Fibroblast of lung (primary cell): ENCODE measurements at regions not wholly inside any gene's neighbourhood (a gene's known extent, or its start where the extent isn't known, plus 50 kb on each side); places are given as distances from the start of the nearest gene placed in this dataset.
A peak's percentile ranks its signal among the peaks of the same experiment; 100 is the strongest.

Experiments used
- DNase-seq, 2 donors: peaks; one replicate each; pipeline versions ENCODE4 v3.0.0 to v3.0.0-alpha.2; 2010; ENCODE audit warnings: low read depth in 2 of 2
- H2AFZ ChIP-seq: 2 replicates; pipeline ENCODE4 v1.5.1; 2012; ENCODE audit warnings: low read length, control low read depth, inconsistent platforms
- H3K27ac ChIP-seq: 2 replicates; pipeline ENCODE4 v1.5.1; 2011; ENCODE audit warnings: low read length, control low read depth; ENCODE audit not compliant: insufficient read depth
- H3K27me3 ChIP-seq: 2 replicates; pipeline ENCODE4 v1.5.1; 2011; ENCODE audit warnings: mild to moderate bottlenecking, low read length; ENCODE audit not compliant: control insufficient read depth, insufficient read depth
- H3K36me3 ChIP-seq: 2 replicates; pipeline ENCODE4 v1.5.1; 2011; ENCODE audit warnings: low read length; ENCODE audit not compliant: control insufficient read depth, insufficient read depth
- H3K4me1 ChIP-seq: 2 replicates; pipeline ENCODE4 v1.5.1; 2011; ENCODE audit warnings: low read length; ENCODE audit not compliant: control insufficient read depth, insufficient read depth; ENCODE audit errors: extremely low read depth
- H3K4me2 ChIP-seq: 2 replicates; pipeline ENCODE4 v1.5.1; 2011; ENCODE audit warnings: low read length, control low read depth; ENCODE audit not compliant: insufficient read depth; ENCODE audit errors: extremely low read depth
- H3K4me3 ChIP-seq, 4 experiments: fragments of 200-600 bp in 1 of 4; sonication (generic) in 1 of 4; replicated peaks in 1 of 4; 2 replicates each; pipeline ENCODE4 v1.5.1; 2011 to 2016; ENCODE audit warnings: low read length in 4 of 4, low read depth in 3 of 4, mild to moderate bottlenecking in 3 of 4, control low read depth in 2 of 4, inconsistent platforms in 1 of 4, mixed read lengths in 1 of 4; ENCODE audit not compliant: insufficient read depth in 1 of 4; ENCODE audit errors: control extremely low read depth in 1 of 4
- H3K79me2 ChIP-seq: 2 replicates; pipeline ENCODE4 v1.5.1; 2012; ENCODE audit warnings: mild to moderate bottlenecking, low read length, inconsistent platforms; ENCODE audit not compliant: control insufficient read depth, insufficient read depth
- H3K9ac ChIP-seq: 2 replicates; pipeline ENCODE4 v1.5.1; 2011; ENCODE audit warnings: mild to moderate bottlenecking, low read length, control low read depth; ENCODE audit not compliant: insufficient read depth
- H3K9me3 ChIP-seq: 2 replicates; pipeline ENCODE4 v1.5.1; 2012; ENCODE audit warnings: low read depth, low read length; ENCODE audit not compliant: control insufficient read depth, insufficient read depth
- H4K20me1 ChIP-seq: 2 replicates; pipeline ENCODE4 v1.5.1; 2011; ENCODE audit warnings: low read length; ENCODE audit not compliant: control insufficient read depth, insufficient read depth; ENCODE audit errors: extremely low read depth
- CTCF ChIP-seq, 2 donors: IDR thresholded peaks in 1 of 2; conservative IDR thresholded peaks in 1 of 2; 1 replicate in 1 of 2; 2 replicates in 1 of 2; pipeline ENCODE4 v1.5.1; 2011 to 2012; ENCODE audit warnings: low read length in 2 of 2, control low read depth in 1 of 2, inconsistent platforms in 1 of 2, low read depth in 1 of 2, mild to moderate bottlenecking in 1 of 2
- EZH2 ChIP-seq: IDR thresholded peaks from 2 replicates; pipeline ENCODE4 v1.5.1; 2012; ENCODE audit warnings: low read length, control low read depth, mild to moderate bottlenecking; ENCODE audit errors: missing control alignments

DNA sequence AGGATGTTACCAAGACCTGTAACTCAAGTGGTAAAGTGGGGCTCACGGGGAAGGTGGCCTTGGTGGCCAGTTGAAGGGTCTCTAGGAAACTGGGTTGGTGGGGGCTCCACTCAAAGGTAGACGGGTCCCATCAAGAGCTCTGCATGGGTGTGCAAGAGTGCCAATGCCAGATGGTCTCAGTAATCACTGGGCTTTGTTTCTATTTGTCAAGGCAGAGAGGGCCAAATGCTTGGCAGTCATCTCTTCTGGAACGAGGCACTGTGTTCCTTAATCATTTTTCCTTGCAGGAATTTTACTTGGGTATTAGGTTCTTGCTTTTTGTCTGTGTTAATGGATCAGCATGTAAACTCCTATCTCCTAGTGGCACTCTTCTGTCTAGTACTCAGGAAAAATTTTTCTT, 220.8 kb downstream of the DIRAS2 start:
- no peaks in the 10 kb centered on the region for H3K36me3 ChIP-seq
- H3K4me2 ChIP-seq = no peak overlapping the region
- no peaks in the 10 kb centered on the region for H3K4me1 ChIP-seq
- TF ChIP-seq EZH2 (no peak), CTCF (conservative IDR thresholded peaks at IDR 0.05 in 1 of 2, IDR thresholded peaks at IDR 0.05 in 1 of 2; ENCODE audit: low read depth in 1 of 2, low read length in 2 of 2) (no peak)
- H2AFZ ChIP-seq = no peak overlapping the region
- H3K27me3 ChIP-seq = no peaks in the 10 kb centered on the region
- no peaks in the 10 kb centered on the region for H3K9me3 ChIP-seq
- DNase-seq = no peak
- H3K4me3 ChIP-seq = no peak overlapping the region
- no peaks in the 10 kb centered on the region for H3K79me2 ChIP-seq
- no peak overlapping the region for H3K27ac ChIP-seq
- H3K9ac ChIP-seq = no peak overlapping the region
- H4K20me1 ChIP-seq = no peaks in the 10 kb centered on the region

DNA sequence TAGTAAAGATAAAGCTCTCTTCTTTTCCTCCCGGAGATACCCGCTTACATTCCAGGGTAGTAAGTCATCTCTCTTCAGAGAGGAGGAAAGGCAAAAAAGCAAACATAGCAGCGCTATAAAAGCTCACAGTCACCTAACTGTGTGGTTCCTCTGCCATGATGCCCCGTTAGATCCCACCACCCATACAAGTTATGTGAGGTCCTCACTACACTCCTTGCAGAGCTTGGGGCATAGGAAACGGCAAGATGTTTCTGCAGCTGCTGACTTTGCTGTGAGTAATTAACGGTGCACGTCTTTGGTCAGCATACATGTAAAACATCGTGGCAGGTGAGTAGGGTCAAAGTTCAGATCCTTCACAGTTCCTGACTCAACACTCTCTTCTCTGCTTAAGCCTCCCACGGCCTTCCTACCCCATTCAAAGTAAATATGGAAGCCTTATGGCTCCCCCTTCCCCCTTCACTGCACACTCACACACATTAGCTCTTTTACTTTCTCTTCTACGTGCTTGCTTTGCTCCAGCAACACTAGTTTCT, 218.9 kb downstream of the DIRAS2 start:
- Histone ChIP-seq H3K4me1 (no peaks in the 10 kb centered on the region), H2AFZ (no peak overlapping the region), H3K36me3 (no peaks in the 10 kb centered on the region), H3K9me3 (no peaks in the 10 kb centered on the region), H3K9ac (no peak overlapping the region), H3K79me2 (no peaks in the 10 kb centered on the region), H4K20me1 (no peaks in the 10 kb centered on the region), H3K27ac (no peak overlapping the region), H3K4me3 (no peak overlapping the region), H3K4me2 (no peak overlapping the region), H3K27me3 (no peaks in the 10 kb centered on the region)
- TF ChIP-seq CTCF (conservative IDR thresholded peaks at IDR 0.05 in 1 of 2, IDR thresholded peaks at IDR 0.05 in 1 of 2; ENCODE audit: low read depth in 1 of 2, low read length in 2 of 2) = no peak
- TF ChIP-seq EZH2 = no peak
- peak in 1 of 2 donors; percentile 2 for DNase-seq

DNA sequence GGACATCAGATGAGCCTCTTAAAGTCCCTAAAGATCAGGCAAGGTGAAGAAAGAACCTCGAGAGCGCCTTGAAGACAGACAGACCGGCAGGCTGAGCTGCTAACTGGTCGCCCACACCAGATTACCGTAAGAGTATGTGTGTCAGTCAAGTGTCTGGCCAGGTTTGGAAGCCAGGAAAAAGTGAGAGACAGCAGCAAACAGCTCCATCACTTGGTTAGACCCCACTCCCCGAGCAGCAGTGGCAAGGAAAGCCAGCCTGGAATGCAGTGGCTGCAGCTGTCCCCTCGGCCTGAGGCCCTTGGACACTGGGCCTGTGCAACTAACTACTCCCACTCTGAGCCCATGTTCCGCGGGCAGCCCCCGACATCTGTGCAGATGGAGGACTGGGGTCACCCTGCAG, 214.1 kb downstream of the DIRAS2 start:
- Histone ChIP-seq H3K79me2 (no peaks in the 10 kb centered on the region), H3K27me3 (no peaks in the 10 kb centered on the region), H3K27ac (no peak overlapping the region), H3K4me1 (no peaks in the 10 kb centered on the region), H3K9me3 (no peaks in the 10 kb centered on the region), H4K20me1 (no peaks in the 10 kb centered on the region), H2AFZ (no peak overlapping the region), H3K4me3 (no peak overlapping the region), H3K9ac (no peak overlapping the region), H3K4me2 (no peak overlapping the region), H3K36me3 (no peaks in the 10 kb centered on the region)
- TF ChIP-seq EZH2 (no peak), CTCF (conservative IDR thresholded peaks at IDR 0.05 in 1 of 2, IDR thresholded peaks at IDR 0.05 in 1 of 2; ENCODE audit: low read depth in 1 of 2, low read length in 2 of 2) (no peak)
- DNase-seq = no peak
